Kidney (tissue), 13 donors: ENCODE measurements at regions not wholly inside any gene's neighbourhood (a gene's known extent, or its start where the extent isn't known, plus 50 kb on each side); places are given as distances from the start of the nearest gene placed in this dataset.

ENCODE experiments used
- DNase-seq, 5 donors: peaks; one replicate each; pipeline ENCODE4 v3.0.0-alpha.2; 2013 to 2020
- FAIRE-seq: peaks from 2 replicates; lab custom pipeline; 2012; peaks lifted over from hg19 to GRCh38; lab: Jason Lieb, UNC
- H3K27ac ChIP-seq, 2 donors: one replicate each; pipeline ENCODE4 v1.7.0; 2013; ENCODE audit warnings: low read depth in 2 of 2, low read length in 2 of 2, inconsistent platforms in 1 of 2
- H3K27me3 ChIP-seq: one replicate; pipeline ENCODE4 v1.7.1; 2013; ENCODE audit warnings: low read length, inconsistent platforms; ENCODE audit not compliant: control insufficient read depth, insufficient read depth
- H3K36me3 ChIP-seq, 3 donors: one replicate each; pipeline versions ENCODE4 v1.7.0 to v1.7.1; 2013; ENCODE audit warnings: low read length in 3 of 3, control low read depth in 1 of 3, inconsistent platforms in 1 of 3; ENCODE audit not compliant: insufficient read depth in 3 of 3, control insufficient read depth in 2 of 3
- H3K4me1 ChIP-seq, 3 donors: one replicate each; pipeline versions ENCODE4 v1.7.0 to v1.7.1; 2013; ENCODE audit warnings: low read length in 3 of 3, inconsistent platforms in 1 of 3, low read depth in 1 of 3; ENCODE audit not compliant: control insufficient read depth in 2 of 3, insufficient read depth in 2 of 3
- H3K4me3 ChIP-seq, 3 donors: one replicate each; pipeline versions ENCODE4 v1.7.0 to v1.8.1; 2013; ENCODE audit warnings: low read length in 3 of 3, control low read depth in 1 of 3, inconsistent platforms in 1 of 3
- H3K9ac ChIP-seq, 3 donors: one replicate each; pipeline versions ENCODE4 v1.7.0 to v1.7.1; 2013; ENCODE audit warnings: low read length in 3 of 3, control low read depth in 1 of 3, inconsistent platforms in 1 of 3
- H3K9me3 ChIP-seq, 3 donors: one replicate each; pipeline versions ENCODE4 v1.7.0 to v1.7.1; 2013; ENCODE audit warnings: low read length in 3 of 3, control low read depth in 1 of 3, inconsistent platforms in 1 of 3; ENCODE audit not compliant: control insufficient read depth in 2 of 3, insufficient read depth in 1 of 3
- intact Hi-C: fragments of 100-400 bp; cut with DNase I; formaldehyde crosslinking; loops from one replicate; pipeline ENCODE4 v1.11.1; 2022
- TF ChIP-seq, protein P1 (sequence below): IDR thresholded peaks from 3 replicates; pipeline ENCODE4 v1.5.1; 2012; ENCODE audit warnings: mild to moderate bottlenecking, moderate library complexity, borderline replicate concordance; ENCODE audit not compliant: insufficient read depth; ENCODE audit errors: extremely low read depth
- donor health status: control.
- donor health status: control.
- donor health status: control.
- donor health status: control.
- donor health status: control.
- donor health status: DM: yes; HTN: yes; CAD: no.
- donor health status: Normal renal cell carcinoma (clear cell type).

DNA sequence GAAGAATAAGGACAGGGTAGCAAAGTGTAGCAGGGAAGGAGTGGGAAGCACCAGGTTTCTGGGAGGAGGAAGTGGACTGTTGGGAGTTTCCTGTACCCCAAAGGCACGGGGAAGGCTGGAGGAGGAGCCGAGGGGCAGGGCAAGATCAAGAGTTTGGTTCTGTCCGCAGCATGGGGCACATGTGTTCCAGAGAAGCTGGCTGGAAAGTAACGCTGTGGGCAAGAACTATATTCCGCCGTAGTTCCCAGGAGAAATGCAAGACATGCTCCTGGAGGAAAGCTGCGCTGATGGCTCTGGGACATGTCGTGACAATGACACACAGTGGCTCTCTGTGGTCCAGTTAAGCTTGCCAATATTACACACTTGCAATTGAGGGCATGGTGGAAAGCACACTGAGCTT, 51.7 kb upstream of the KPNA3 start:
- Histone ChIP-seq H3K4me1 (no peaks in the 10 kb centered on the region), H3K36me3 (no peaks in the 10 kb centered on the region), H3K9me3 (no peaks in the 10 kb centered on the region), H3K9ac (no peak overlapping the region), H3K4me3 (no peak overlapping the region), H3K27me3 (no peaks in the 10 kb centered on the region), H3K27ac (no peak overlapping the region)
- TF ChIP-seq, protein P1, sequence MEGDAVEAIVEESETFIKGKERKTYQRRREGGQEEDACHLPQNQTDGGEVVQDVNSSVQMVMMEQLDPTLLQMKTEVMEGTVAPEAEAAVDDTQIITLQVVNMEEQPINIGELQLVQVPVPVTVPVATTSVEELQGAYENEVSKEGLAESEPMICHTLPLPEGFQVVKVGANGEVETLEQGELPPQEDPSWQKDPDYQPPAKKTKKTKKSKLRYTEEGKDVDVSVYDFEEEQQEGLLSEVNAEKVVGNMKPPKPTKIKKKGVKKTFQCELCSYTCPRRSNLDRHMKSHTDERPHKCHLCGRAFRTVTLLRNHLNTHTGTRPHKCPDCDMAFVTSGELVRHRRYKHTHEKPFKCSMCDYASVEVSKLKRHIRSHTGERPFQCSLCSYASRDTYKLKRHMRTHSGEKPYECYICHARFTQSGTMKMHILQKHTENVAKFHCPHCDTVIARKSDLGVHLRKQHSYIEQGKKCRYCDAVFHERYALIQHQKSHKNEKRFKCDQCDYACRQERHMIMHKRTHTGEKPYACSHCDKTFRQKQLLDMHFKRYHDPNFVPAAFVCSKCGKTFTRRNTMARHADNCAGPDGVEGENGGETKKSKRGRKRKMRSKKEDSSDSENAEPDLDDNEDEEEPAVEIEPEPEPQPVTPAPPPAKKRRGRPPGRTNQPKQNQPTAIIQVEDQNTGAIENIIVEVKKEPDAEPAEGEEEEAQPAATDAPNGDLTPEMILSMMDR, result no peak
- DNase-seq (no peak), FAIRE-seq (no peak)
- intact Hi-C loops, result loop anchor here (10.0 kb wide), 1 partner anchor 179 kb away; no protein-coding TSS in a partner anchor
